ENCODE measurements at regions not wholly inside any gene's neighbourhood (a gene's known extent, or its start where the extent isn't known, plus 50 kb on each side); places are given as distances from the start of the nearest gene placed in this dataset.

GRCh38 chr11:59008947-59009346 is 69.7 kb downstream of the GLYATL1 start:
- Histone ChIP-seq H3K4me2 (ENCODE audit: insufficient read depth, low read length, poor library complexity, severe bottlenecking) (no peak overlapping the region), H4K8ac (ENCODE audit: low read depth, low read length) (no peak overlapping the region)
- WGBS, 2 donors (ENCODE audit: extremely low coverage in 2 of 2, insufficient read length in 2 of 2, insufficient replicate concordance in 1 of 2): no CpG with 5 or more reads among the region's 1 CpG

GRCh38 chr11:59009661-59010060 is 70.4 kb downstream of the GLYATL1 start:
- H3K14ac ChIP-seq (ENCODE audit: low read length): no peak overlapping the region
- H2BK120ac ChIP-seq (ENCODE audit: low read depth, low read length): no peak overlapping the region
- no peak overlapping the region for H3K18ac ChIP-seq (ENCODE audit: low read length)
- H4K8ac ChIP-seq (ENCODE audit: low read depth, low read length): no peak overlapping the region
- H2BK15ac ChIP-seq (ENCODE audit: low read length): no peak overlapping the region
- no peak overlapping the region for H3K27ac ChIP-seq (replicated peaks; ENCODE audit: low read length)
- H3K9me3 ChIP-seq (replicated peaks in 1 of 2; ENCODE audit: control insufficient read depth in 2 of 2, insufficient read depth in 1 of 2, low read depth in 1 of 2, low read length in 2 of 2): no peaks in the 10 kb centered on the region
- no peaks in the 10 kb centered on the region for H3K79me1 ChIP-seq (ENCODE audit: low read depth, low read length)
- no peak overlapping the region for H2BK12ac ChIP-seq (ENCODE audit: low read length)
- peaks cover 0 to 10% of the 10 kb centered on the region in 2 donors for H3K4me1 ChIP-seq (ENCODE audit: control insufficient read depth in 2 of 2, insufficient read depth in 1 of 2, low read depth in 1 of 2, low read length in 2 of 2)
- H2AFZ ChIP-seq (ENCODE audit: low read length): no peak overlapping the region
- H3K9ac ChIP-seq (ENCODE audit: low read depth, low read length, poor library complexity): no peak overlapping the region
- H3K4ac ChIP-seq (ENCODE audit: low read length): no peak overlapping the region
- H2AK5ac ChIP-seq (ENCODE audit: low read depth, low read length): no peak overlapping the region
- H3K27me3 ChIP-seq (ENCODE audit: control insufficient read depth in 3 of 3, insufficient read depth in 3 of 3, low read depth in 1 of 3, low read length in 3 of 3): peaks cover 0 to 9% (median 0%) of the 10 kb centered on the region in 3 experiments
- H3K23ac ChIP-seq (ENCODE audit: low read depth, low read length, poor library complexity): no peak overlapping the region
- DNase-seq (ENCODE audit: low spot score): no peak
- H4K91ac ChIP-seq (ENCODE audit: low read depth, low read length, poor library complexity): no peak overlapping the region
- no CpG with 5 or more reads among the region's 2 CpGs for WGBS, 2 donors (ENCODE audit: extremely low coverage in 2 of 2, insufficient read length in 2 of 2, insufficient replicate concordance in 1 of 2)
- no peak overlapping the region for H3K4me2 ChIP-seq (ENCODE audit: insufficient read depth, low read length, poor library complexity, severe bottlenecking)
- H3K36me3 ChIP-seq (replicated peaks in 1 of 2; ENCODE audit: control insufficient read depth in 2 of 2, insufficient read depth in 2 of 2, low read length in 2 of 2): no peaks in the 10 kb centered on the region
- H2BK5ac ChIP-seq (ENCODE audit: low read length): no peak overlapping the region
- no peak overlapping the region for H3K4me3 ChIP-seq (ENCODE audit: low read length in 2 of 2)

More at GRCh38 chr11:59008947-59009346, 69.7 kb downstream of the GLYATL1 start:
- Histone ChIP-seq H2BK12ac (ENCODE audit: low read length) (no peak overlapping the region), H3K14ac (ENCODE audit: low read length) (no peak overlapping the region), H2AFZ (ENCODE audit: low read length) (no peak overlapping the region), H3K9ac (ENCODE audit: low read depth, low read length, poor library complexity) (no peak overlapping the region), H3K36me3 (replicated peaks in 1 of 2; ENCODE audit: control insufficient read depth in 2 of 2, insufficient read depth in 2 of 2, low read length in 2 of 2) (no peaks in the 10 kb centered on the region), H2BK15ac (ENCODE audit: low read length) (no peak overlapping the region), H3K9me3 (replicated peaks in 1 of 2; ENCODE audit: control insufficient read depth in 2 of 2, insufficient read depth in 1 of 2, low read depth in 1 of 2, low read length in 2 of 2) (no peaks in the 10 kb centered on the region), H2AK5ac (ENCODE audit: low read depth, low read length) (no peak overlapping the region), H3K4me3 (ENCODE audit: low read length in 2 of 2) (no peak overlapping the region), H2BK120ac (ENCODE audit: low read depth, low read length) (no peak overlapping the region), H3K23ac (ENCODE audit: low read depth, low read length, poor library complexity) (no peak overlapping the region), H3K27ac (replicated peaks; ENCODE audit: low read length) (no peak overlapping the region), H3K27me3 (ENCODE audit: control insufficient read depth in 3 of 3, insufficient read depth in 3 of 3, low read depth in 1 of 3, low read length in 3 of 3) (peaks cover 0 to 9% (median 0%) of the 10 kb centered on the region in 3 experiments), H3K4me1 (ENCODE audit: control insufficient read depth in 2 of 2, insufficient read depth in 1 of 2, low read depth in 1 of 2, low read length in 2 of 2) (peaks cover 0 to 10% of the 10 kb centered on the region in 2 donors), H3K18ac (ENCODE audit: low read length) (no peak overlapping the region), H4K91ac (ENCODE audit: low read depth, low read length, poor library complexity) (no peak overlapping the region), H3K79me1 (ENCODE audit: low read depth, low read length) (no peaks in the 10 kb centered on the region), H2BK5ac (ENCODE audit: low read length) (no peak overlapping the region), H3K4ac (ENCODE audit: low read length) (no peak overlapping the region)
- DNase-seq (ENCODE audit: low spot score): no peak

GRCh38 chr11:59010708-59011107 is 71.4 kb downstream of the GLYATL1 start:
- no peak overlapping the region for H3K4ac ChIP-seq (ENCODE audit: low read length)
- WGBS, 2 donors (ENCODE audit: extremely low coverage in 2 of 2, insufficient read length in 2 of 2, insufficient replicate concordance in 1 of 2): no CpG with 5 or more reads among the region's 3 CpGs

GRCh38 chr11:59011655-59012397 is 72.5 kb downstream of the GLYATL1 start:
- Histone ChIP-seq H2AFZ (ENCODE audit: low read length) (no peak overlapping the region), H3K14ac (ENCODE audit: low read length) (no peak overlapping the region), H3K18ac (ENCODE audit: low read length) (no peak overlapping the region), H3K4ac (ENCODE audit: low read length) (peak overlapping the region; percentile 53), H3K79me1 (ENCODE audit: low read depth, low read length) (no peaks in the 10 kb centered on the region), H3K23ac (ENCODE audit: low read depth, low read length, poor library complexity) (no peak overlapping the region), H3K4me2 (ENCODE audit: insufficient read depth, low read length, poor library complexity, severe bottlenecking) (no peak overlapping the region), H2AK5ac (ENCODE audit: low read depth, low read length) (no peak overlapping the region), H2BK12ac (ENCODE audit: low read length) (no peak overlapping the region), H3K4me1 (ENCODE audit: control insufficient read depth in 2 of 2, insufficient read depth in 1 of 2, low read depth in 1 of 2, low read length in 2 of 2) (peaks cover 0 to 10% of the 10 kb centered on the region in 2 donors), H3K27me3 (ENCODE audit: control insufficient read depth in 3 of 3, insufficient read depth in 3 of 3, low read depth in 1 of 3, low read length in 3 of 3) (no peaks in the 10 kb centered on the region), H3K36me3 (replicated peaks in 1 of 2; ENCODE audit: control insufficient read depth in 2 of 2, insufficient read depth in 2 of 2, low read length in 2 of 2) (no peaks in the 10 kb centered on the region), H3K27ac (replicated peaks; ENCODE audit: low read length) (peak overlapping the region; percentile 46), H3K9ac (ENCODE audit: low read depth, low read length, poor library complexity) (no peak overlapping the region), H2BK15ac (ENCODE audit: low read length) (no peak overlapping the region), H3K4me3 (ENCODE audit: low read length in 2 of 2) (no peak overlapping the region), H4K91ac (ENCODE audit: low read depth, low read length, poor library complexity) (no peak overlapping the region), H3K9me3 (replicated peaks in 1 of 2; ENCODE audit: control insufficient read depth in 2 of 2, insufficient read depth in 1 of 2, low read depth in 1 of 2, low read length in 2 of 2) (no peaks in the 10 kb centered on the region), H4K8ac (ENCODE audit: low read depth, low read length) (no peak overlapping the region), H2BK5ac (ENCODE audit: low read length) (no peak overlapping the region), H2BK120ac (ENCODE audit: low read depth, low read length) (no peak overlapping the region)
- no CpG with 5 or more reads among the region's 3 CpGs for WGBS, 2 donors (ENCODE audit: extremely low coverage in 2 of 2, insufficient read length in 2 of 2, insufficient replicate concordance in 1 of 2)
- DNase-seq (ENCODE audit: low spot score): peak; percentile 47

More at GRCh38 chr11:59010708-59011107, 71.4 kb downstream of the GLYATL1 start:
- no peak overlapping the region for H2AK5ac ChIP-seq (ENCODE audit: low read depth, low read length)
- H3K4me1 ChIP-seq (ENCODE audit: control insufficient read depth in 2 of 2, insufficient read depth in 1 of 2, low read depth in 1 of 2, low read length in 2 of 2): peaks cover 0 to 10% of the 10 kb centered on the region in 2 donors
- H2BK120ac ChIP-seq (ENCODE audit: low read depth, low read length): no peak overlapping the region
- H3K23ac ChIP-seq (ENCODE audit: low read depth, low read length, poor library complexity): no peak overlapping the region
- no peak overlapping the region for H4K91ac ChIP-seq (ENCODE audit: low read depth, low read length, poor library complexity)
- H3K36me3 ChIP-seq (replicated peaks in 1 of 2; ENCODE audit: control insufficient read depth in 2 of 2, insufficient read depth in 2 of 2, low read length in 2 of 2): no peaks in the 10 kb centered on the region
- no peak overlapping the region for H3K9ac ChIP-seq (ENCODE audit: low read depth, low read length, poor library complexity)
- H2BK5ac ChIP-seq (ENCODE audit: low read length): no peak overlapping the region
- H3K27ac ChIP-seq (replicated peaks; ENCODE audit: low read length): no peak overlapping the region
- DNase-seq (ENCODE audit: low spot score): no peak
- peaks cover 0 to 3% (median 0%) of the 10 kb centered on the region in 3 experiments for H3K27me3 ChIP-seq (ENCODE audit: control insufficient read depth in 3 of 3, insufficient read depth in 3 of 3, low read depth in 1 of 3, low read length in 3 of 3)
- H3K4me2 ChIP-seq (ENCODE audit: insufficient read depth, low read length, poor library complexity, severe bottlenecking): no peak overlapping the region
- H4K8ac ChIP-seq (ENCODE audit: low read depth, low read length): no peak overlapping the region
- no peak overlapping the region for H2AFZ ChIP-seq (ENCODE audit: low read length)
- H2BK15ac ChIP-seq (ENCODE audit: low read length): no peak overlapping the region
- no peaks in the 10 kb centered on the region for H3K9me3 ChIP-seq (replicated peaks in 1 of 2; ENCODE audit: control insufficient read depth in 2 of 2, insufficient read depth in 1 of 2, low read depth in 1 of 2, low read length in 2 of 2)
- H3K4me3 ChIP-seq (ENCODE audit: low read length in 2 of 2): no peak overlapping the region
- no peak overlapping the region for H3K18ac ChIP-seq (ENCODE audit: low read length)
- H3K79me1 ChIP-seq (ENCODE audit: low read depth, low read length): no peaks in the 10 kb centered on the region
- no peak overlapping the region for H3K14ac ChIP-seq (ENCODE audit: low read length)
- H2BK12ac ChIP-seq (ENCODE audit: low read length): no peak overlapping the region

All from neuronal stem cell (in vitro differentiated cells).